ENCODE measurements at regions not wholly inside any gene's neighbourhood (a gene's known extent, or its start where the extent isn't known, plus 50 kb on each side); places are given as distances from the start of the nearest gene placed in this dataset.

- DNase-seq (ENCODE audit: insufficient read length, low spot score, missing footprints), result no peak
- Histone ChIP-seq H3K27me3 (ENCODE audit: insufficient read depth, low read length) (peaks cover 3% of the 10 kb centered on the region), H2AFZ (ENCODE audit: low read length) (no peak overlapping the region), H3K4me3 (ENCODE audit: insufficient read depth, low read length) (no peak overlapping the region), H3K9me3 (ENCODE audit: low read depth, low read length) (no peaks in the 10 kb centered on the region), H3K79me2 (ENCODE audit: insufficient read depth, low read length) (no peaks in the 10 kb centered on the region), H3K36me3 (ENCODE audit: insufficient read depth, low read length) (no peaks in the 10 kb centered on the region), H4K20me1 (ENCODE audit: insufficient read depth, low read length) (no peaks in the 10 kb centered on the region), H3K4me2 (ENCODE audit: insufficient read depth, low read length) (no peak overlapping the region), H3K4me1 (ENCODE audit: insufficient read depth, low read length) (no peaks in the 10 kb centered on the region), H3K27ac (ENCODE audit: low read depth, low read length) (no peak overlapping the region)
- no peak for TF ChIP-seq CTCF (IDR thresholded peaks at IDR 0.05; ENCODE audit: extremely low read depth, low read depth, low read length)
Measured at GRCh38 chr18:75122334-75122958, 86.5 kb downstream of the PTGR3 start.

GRCh38 chr18:75121266-75121665 is 87.7 kb downstream of the PTGR3 start:
- peaks cover 3% of the 10 kb centered on the region for H3K27me3 ChIP-seq (ENCODE audit: insufficient read depth, low read length)
- no peaks in the 10 kb centered on the region for H3K4me1 ChIP-seq (ENCODE audit: insufficient read depth, low read length)
- H2AFZ ChIP-seq (ENCODE audit: low read length), result no peak overlapping the region
- no peak overlapping the region for H3K27ac ChIP-seq (ENCODE audit: low read depth, low read length)
- no peaks in the 10 kb centered on the region for H3K79me2 ChIP-seq (ENCODE audit: insufficient read depth, low read length)
- H4K20me1 ChIP-seq (ENCODE audit: insufficient read depth, low read length), result no peaks in the 10 kb centered on the region
- no peaks in the 10 kb centered on the region for H3K9me3 ChIP-seq (ENCODE audit: low read depth, low read length)
- H3K4me3 ChIP-seq (ENCODE audit: insufficient read depth, low read length), result no peak overlapping the region
- no peaks in the 10 kb centered on the region for H3K36me3 ChIP-seq (ENCODE audit: insufficient read depth, low read length)
- TF ChIP-seq CTCF (IDR thresholded peaks at IDR 0.05; ENCODE audit: extremely low read depth, low read depth, low read length), result no peak
- H3K4me2 ChIP-seq (ENCODE audit: insufficient read depth, low read length), result no peak overlapping the region
- DNase-seq (ENCODE audit: insufficient read length, low spot score, missing footprints), result no peak

- Histone ChIP-seq H3K36me3 (ENCODE audit: insufficient read depth, low read length) (no peaks in the 10 kb centered on the region), H2AFZ (ENCODE audit: low read length) (no peak overlapping the region), H3K79me2 (ENCODE audit: insufficient read depth, low read length) (no peaks in the 10 kb centered on the region), H4K20me1 (ENCODE audit: insufficient read depth, low read length) (no peaks in the 10 kb centered on the region), H3K27ac (ENCODE audit: low read depth, low read length) (no peak overlapping the region), H3K4me2 (ENCODE audit: insufficient read depth, low read length) (no peak overlapping the region), H3K9me3 (ENCODE audit: low read depth, low read length) (no peaks in the 10 kb centered on the region), H3K27me3 (ENCODE audit: insufficient read depth, low read length) (peaks cover 3% of the 10 kb centered on the region), H3K4me1 (ENCODE audit: insufficient read depth, low read length) (no peaks in the 10 kb centered on the region), H3K4me3 (ENCODE audit: insufficient read depth, low read length) (no peak overlapping the region)
- DNase-seq (ENCODE audit: insufficient read length, low spot score, missing footprints), result no peak
- no peak for TF ChIP-seq CTCF (IDR thresholded peaks at IDR 0.05; ENCODE audit: extremely low read depth, low read depth, low read length)
Measured at GRCh38 chr18:75120521-75120920, 88.4 kb downstream of the PTGR3 start.

DNA sequence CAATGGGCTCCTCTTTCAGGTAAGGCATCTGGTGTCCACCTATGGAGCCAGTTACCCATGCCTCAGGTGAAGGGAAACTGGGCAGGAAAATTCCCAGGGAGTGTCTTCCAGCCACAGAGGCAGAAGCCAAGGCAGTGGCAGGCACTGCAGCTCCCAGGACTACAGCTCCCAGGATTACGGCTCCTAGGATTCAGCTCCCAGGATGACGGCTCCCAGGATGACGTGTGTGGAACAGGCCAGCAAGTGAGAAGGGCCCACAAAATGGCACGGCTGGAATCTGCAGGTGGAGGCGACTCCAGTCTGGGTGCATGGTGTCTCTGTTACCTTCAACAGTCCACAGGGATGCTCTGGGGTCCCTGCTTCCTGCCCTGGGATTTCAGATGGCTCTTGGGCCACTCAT is 92.1 kb downstream of the PTGR3 start:
- Histone ChIP-seq H3K79me2 (ENCODE audit: insufficient read depth, low read length) (no peaks in the 10 kb centered on the region), H2AFZ (ENCODE audit: low read length) (no peak overlapping the region), H3K27ac (ENCODE audit: low read depth, low read length) (no peak overlapping the region), H3K4me1 (ENCODE audit: insufficient read depth, low read length) (no peaks in the 10 kb centered on the region), H3K36me3 (ENCODE audit: insufficient read depth, low read length) (no peaks in the 10 kb centered on the region), H4K20me1 (ENCODE audit: insufficient read depth, low read length) (no peaks in the 10 kb centered on the region), H3K9me3 (ENCODE audit: low read depth, low read length) (no peaks in the 10 kb centered on the region), H3K27me3 (ENCODE audit: insufficient read depth, low read length) (peaks cover 3% of the 10 kb centered on the region), H3K4me3 (ENCODE audit: insufficient read depth, low read length) (no peak overlapping the region), H3K4me2 (ENCODE audit: insufficient read depth, low read length) (no peak overlapping the region)
- no peak for TF ChIP-seq CTCF (IDR thresholded peaks at IDR 0.05; ENCODE audit: extremely low read depth, low read depth, low read length)
- DNase-seq (ENCODE audit: insufficient read length, low spot score, missing footprints), result no peak
